ENCODE measurements at regions not wholly inside any gene's neighbourhood (a gene's known extent, or its start where the extent isn't known, plus 50 kb on each side); places are given as distances from the start of the nearest gene placed in this dataset.

DNA sequence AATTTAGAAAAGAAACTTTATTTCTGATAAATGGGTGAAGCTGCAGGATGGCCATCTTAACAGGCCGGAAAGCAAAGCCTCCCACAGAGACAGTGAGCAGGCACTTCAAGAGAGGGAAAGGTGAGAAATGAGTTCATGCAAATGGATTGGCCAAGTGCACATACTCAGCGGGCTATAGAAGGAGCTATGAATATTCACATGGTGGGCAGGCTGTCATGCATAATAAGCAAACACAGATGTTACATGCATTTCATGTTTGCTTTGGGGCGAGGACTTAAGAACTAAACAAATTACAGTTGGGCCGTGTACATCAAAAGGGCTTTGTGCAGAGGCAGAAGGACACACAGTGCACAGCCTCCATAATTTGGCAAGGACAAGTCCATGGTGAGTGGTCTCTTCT lies 69.8 kb upstream of the MAL start:
- TF ChIP-seq, protein P1, sequence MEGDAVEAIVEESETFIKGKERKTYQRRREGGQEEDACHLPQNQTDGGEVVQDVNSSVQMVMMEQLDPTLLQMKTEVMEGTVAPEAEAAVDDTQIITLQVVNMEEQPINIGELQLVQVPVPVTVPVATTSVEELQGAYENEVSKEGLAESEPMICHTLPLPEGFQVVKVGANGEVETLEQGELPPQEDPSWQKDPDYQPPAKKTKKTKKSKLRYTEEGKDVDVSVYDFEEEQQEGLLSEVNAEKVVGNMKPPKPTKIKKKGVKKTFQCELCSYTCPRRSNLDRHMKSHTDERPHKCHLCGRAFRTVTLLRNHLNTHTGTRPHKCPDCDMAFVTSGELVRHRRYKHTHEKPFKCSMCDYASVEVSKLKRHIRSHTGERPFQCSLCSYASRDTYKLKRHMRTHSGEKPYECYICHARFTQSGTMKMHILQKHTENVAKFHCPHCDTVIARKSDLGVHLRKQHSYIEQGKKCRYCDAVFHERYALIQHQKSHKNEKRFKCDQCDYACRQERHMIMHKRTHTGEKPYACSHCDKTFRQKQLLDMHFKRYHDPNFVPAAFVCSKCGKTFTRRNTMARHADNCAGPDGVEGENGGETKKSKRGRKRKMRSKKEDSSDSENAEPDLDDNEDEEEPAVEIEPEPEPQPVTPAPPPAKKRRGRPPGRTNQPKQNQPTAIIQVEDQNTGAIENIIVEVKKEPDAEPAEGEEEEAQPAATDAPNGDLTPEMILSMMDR (optimal IDR thresholded peaks at IDR 0.05 in 1 of 3, IDR thresholded peaks at IDR 0.05 in 1 of 3, conservative IDR thresholded peaks at IDR 0.05 in 1 of 3; ENCODE audit: extremely low read depth in 1 of 3, insufficient read depth in 2 of 3, low read length in 3 of 3): no peak
- no peak for TF ChIP-seq EZH2 (IDR thresholded peaks at IDR 0.05; ENCODE audit: low read length)

Measured in keratinocyte (primary cell).